GM18520 (cell line): ENCODE measurements at regions not wholly inside any gene's neighbourhood (a gene's known extent, or its start where the extent isn't known, plus 50 kb on each side); places are given as distances from the start of the nearest gene placed in this dataset.

Experiments used
- ATAC-seq: cut with Tn5 transposase; IDR thresholded peaks from one replicate; pipeline ENCODE4 v1.9.1; 2021; ENCODE audit not compliant: unreplicated experiment

DNA sequence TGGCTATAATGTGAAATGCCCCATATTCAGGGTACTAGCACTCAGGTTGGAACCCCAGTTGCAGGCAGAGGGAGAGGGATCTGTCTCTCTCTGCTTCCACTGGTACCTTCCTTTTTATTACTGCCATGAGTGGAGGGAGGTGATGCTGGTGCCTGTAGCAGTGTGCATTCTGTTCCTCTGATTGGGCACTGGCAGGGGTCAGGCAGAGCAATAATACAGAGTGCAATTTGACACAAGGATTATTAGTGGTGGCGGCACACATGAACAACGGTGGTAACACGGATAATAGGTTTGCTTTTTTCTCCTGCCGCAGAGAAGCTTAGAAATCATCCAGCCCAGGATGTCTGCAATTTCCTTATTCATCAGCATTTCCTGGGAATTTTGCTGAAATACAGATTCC is 525.7 kb downstream of the SLC4A3 start:
- no peak for ATAC-seq

DNA sequence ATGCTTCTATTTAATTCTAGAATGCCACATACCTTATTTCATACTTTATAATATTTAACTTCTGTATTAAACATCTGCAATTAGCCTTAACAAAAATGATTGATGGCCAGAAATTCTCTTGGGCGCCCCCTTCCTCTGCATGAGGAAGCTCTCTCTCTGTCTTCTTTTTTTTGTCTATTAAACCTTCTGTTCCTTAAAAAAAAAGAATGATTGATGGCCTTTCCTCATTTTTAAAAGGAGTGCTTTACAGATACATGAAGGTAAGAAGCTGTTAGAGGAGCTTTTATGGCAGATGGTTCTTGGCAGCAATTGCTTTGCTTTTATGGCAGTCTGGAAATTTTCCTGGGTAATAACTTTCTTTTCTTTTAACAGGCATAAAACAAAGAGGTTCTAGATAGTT is 526.9 kb downstream of the SLC4A3 start:
- no peak for ATAC-seq

DNA sequence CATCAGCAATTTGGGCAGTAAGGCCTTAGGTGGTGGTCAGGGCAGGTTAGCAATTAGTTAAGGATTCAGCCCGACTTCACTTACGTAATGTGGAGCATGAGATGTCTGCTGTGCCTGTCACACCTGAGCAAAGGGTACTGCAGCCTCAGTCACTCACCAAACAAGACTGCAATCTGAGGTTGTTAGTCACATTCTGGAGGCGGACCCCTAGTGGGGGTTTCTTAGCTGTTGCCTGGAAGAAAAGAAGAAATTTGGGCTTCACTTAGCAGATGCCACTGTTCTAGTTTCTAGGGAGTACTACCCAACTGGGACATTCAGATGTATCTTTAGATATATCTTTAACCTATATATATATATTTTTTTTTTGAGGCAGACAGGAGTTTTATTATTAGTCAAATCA is 529.9 kb downstream of the SLC4A3 start:
- ATAC-seq = no peak

DNA sequence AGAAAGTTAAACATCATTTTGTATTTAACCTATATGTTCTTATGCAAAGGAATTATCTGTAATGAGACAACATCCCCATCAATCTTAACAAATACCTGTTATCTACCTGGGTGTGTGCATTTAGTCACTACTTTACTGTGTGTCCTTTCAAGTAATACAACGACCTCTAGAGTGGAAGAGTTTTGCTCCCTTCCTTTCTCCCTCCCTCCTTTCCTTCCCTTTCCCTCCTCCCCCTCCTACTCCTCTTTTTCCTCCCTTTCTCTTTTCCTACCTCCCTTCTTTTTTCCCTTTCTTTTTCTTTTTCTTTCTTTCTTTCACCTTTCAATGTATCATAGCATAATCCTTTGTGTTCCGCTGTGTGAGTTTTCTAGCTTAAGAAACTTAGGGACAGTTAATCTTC is 532.3 kb downstream of the SLC4A3 start:
- ATAC-seq = no peak

DNA sequence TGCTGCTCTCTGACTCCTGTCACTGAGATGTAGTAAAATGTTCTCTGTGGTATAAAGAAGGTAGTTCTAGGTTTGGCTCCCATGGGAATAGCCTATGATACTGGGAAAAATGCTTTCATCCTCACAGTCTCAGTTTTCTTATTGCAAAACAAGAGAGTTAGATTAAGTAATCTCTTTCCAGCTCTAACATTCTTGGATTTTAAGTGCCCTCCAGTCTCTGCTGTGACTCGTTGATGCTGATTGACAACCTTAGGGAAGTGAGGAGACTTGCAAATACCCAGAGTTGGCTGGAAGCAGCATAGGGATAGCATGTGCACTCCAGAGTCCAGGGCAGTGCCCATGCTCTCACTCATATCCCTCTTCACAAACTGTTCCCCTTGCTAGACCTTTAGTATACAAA is 534.9 kb downstream of the SLC4A3 start:
- ATAC-seq = no peak

DNA sequence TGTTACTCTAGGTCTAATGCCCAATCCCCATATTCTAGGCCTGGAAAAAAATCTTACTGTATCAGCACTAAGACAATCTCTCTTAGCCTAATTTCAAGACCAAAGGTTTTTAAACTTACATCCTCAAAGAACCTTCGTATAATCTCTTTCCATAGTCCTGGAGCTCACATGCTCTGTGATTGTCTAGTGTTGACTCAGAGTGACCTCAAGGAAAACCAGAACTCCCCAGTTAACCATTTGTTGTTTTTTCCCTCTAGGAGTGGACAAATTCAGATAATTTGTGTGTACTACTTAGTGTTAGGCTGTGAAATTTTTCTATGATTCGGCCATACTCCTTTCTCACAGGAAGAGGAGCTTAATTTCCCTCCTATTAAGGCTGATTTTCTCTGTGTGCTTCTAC is 536.1 kb downstream of the SLC4A3 start:
- no peak for ATAC-seq

DNA sequence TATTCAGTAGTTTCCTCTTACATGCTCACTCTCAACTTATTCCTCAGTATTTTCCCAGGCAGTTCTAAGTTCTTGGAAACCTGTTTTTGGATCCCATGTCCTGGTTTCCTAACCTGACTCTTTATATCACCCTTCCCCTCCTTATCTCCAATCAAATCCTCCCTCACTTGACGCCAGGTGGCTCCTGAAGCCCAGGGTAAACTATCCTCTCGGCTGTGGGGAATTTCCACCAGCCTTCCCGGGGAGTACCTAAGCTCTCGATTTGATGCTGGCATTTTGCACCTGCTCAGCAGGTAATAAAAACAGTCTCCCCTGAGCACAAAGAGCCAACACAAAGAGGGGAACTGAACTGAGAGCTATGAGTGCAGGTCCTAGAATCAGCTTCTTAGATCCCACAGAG is 538.0 kb downstream of the SLC4A3 start:
- no peak for ATAC-seq

DNA sequence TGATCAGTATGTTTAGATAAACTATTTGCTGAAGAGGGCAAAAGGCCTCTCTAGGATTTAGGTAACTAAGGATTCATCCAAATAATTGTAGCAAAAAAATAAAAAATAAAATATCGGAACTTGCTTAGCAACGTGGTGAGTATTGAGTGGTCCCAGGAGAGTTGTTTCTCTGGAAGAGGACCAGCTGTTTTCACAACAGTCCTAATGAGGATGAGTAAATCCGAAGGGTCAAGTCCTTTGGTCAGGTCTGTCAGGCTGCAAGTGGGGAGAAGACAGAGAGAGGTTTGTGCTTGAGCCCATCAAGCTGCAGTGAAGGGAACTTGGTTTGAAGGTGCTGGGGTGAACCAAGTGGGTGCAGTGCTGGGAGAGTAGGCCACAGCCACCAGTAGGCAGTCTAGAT is 539.2 kb downstream of the SLC4A3 start:
- ATAC-seq = no peak

DNA sequence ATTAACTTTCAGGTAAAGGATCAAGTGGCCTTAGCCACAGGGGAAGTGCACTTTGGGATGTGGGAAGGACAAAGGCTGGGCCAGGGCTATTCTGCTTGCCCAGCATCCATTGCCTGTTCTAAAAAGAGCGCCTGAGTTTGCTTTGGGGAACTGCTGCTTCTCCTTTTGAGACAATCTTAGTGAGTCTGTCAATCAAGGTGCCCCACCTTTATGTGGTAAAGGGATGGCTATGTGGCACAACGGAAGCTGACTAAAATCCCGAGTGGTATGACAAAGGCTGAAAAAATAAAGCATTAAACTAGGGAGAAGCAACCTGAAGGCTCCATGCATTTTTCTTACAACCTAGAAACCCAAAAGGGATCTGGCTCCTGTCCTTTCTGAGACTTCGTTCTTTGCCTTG is 540.5 kb downstream of the SLC4A3 start:
- no peak for ATAC-seq

DNA sequence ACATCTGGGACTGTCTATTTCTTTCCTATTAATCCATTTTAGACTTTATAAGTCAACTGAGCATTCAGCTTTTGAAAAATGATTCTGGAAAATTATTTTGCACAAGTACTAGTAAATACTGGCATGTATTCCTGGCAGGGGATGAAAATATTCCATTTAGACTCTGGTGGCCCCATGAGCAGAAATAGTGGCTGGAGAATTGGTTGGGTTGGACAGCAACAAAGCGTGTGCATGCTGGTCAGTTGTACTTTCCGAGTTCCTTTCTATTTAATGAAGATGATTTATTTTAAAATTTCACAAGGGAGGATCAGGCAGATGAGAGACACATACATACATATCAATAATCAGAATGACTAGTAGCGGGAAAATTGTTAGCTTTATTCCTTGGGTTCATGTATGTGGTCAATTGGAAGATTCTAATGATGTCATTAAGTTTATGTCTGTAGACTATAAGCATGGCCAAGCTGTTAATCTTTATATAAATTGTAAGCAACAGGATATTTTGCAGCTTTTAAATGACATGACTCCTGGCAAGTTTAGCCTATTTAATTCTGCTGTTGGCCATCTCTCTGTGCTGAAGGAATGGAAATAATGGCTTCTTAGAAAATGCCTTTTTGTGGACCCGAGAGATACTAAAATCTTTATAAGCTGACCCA is 541.6 kb downstream of the SLC4A3 start:
- ATAC-seq = no peak

DNA sequence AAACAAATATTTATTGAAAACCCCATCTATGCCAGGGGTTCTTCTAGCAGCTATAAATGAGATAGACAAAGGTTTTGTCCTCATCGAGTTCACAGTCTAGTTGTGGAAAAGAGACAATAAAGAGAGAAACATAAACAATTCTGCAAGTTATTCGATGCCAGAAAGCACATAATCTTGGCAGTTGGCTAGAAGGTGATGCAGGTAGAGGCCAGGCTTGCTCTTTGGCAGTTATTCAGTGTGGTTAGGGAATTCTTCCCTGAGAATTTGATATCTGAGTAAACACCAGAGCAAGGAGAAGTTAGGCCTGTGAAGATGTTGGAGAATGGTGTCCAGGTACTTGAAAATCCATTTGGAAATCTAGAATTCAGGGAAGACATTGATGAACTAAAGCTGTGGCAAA is 547.4 kb downstream of the SLC4A3 start:
- ATAC-seq = no peak

DNA sequence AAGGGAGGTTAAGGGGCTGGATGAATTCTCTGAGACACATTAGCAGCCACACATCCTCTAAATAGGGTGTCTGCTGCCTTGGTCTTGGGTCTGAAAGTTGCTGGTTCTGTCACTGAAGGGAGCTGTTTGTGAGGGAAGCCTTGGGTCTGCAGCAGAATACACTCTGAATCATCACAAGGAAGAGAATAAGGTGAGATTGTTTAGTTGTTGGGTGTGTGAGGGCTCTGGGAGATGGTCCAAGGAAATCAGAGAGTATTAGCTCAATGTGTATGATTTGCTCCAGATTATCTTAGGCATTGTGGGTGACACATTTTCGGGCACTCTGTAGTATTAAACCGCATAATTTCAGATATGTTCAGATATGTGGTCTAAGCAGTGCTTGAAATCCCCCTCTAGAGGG is 548.5 kb downstream of the SLC4A3 start:
- ATAC-seq = no peak

DNA sequence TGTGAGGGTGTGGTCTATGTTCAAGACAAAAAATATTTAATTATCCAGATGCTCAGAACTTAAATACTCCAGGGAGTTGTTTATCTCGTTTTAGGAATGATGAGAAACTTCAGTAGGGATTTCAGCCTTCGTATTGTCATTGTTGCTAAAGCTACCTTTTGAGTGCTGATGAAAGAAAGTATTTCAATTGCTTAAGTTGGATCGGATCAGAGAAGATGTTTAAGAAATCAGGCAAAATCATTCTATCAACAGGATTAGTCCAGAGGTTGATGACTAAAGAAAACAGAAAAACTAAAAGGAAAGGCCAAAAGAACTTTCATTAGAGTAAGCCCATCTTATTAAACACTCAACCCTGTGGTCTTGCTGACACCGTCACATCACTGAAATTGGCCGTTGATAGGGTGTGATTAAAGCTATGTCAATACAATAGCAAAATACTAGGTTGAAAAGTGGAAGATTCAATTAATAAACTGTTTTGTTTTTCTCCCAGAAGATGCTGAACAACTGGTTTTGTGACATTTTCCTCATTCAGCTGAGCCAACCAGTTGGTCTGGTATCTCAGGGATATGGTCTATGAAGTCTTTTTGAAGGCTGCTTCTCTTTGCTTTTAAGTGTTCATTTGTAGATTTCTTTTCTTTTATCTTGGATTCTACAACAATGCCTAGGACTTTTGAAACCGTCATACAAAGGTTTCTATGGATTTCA is 551.7 kb downstream of the SLC4A3 start:
- ATAC-seq = no peak

DNA sequence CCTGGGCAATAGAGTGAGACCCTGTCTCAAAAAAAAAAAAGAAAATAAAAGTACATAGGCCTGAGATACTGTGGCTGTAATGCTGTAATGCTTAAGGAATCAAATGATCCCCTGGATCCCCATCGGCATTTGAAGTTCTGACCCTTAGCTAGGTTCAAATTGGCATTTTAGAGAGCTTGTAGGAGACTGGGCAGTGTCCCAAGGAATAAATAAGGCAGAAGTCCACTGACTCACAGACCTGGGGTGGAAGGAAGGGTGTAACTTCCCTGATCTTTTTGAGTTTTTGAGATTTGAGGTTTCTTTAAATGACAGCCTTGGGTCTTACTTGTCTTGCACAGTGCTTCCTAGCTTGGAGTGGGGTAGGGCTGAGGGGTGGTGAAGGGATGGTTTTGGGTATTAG is 553.7 kb downstream of the SLC4A3 start:
- ATAC-seq = no peak

DNA sequence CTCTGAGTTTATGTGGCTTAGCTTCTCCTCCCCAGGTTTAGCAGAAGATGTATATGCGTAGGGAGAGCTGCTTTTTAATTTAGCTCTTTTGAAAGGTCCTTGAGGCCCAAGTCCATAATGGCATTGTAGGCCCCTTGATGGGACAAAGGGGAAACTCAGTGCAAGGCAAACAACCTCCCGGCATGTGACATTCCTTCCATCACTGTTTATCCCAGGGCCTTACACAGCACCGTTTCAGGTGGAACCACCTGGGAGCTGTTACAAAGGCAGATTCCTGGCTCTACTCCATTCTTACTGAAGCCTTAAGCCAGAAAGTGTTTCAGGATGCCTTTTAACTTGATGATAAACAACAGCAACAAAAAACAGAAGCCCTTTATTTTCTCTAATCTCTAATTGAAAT is 555.4 kb downstream of the SLC4A3 start:
- ATAC-seq = no peak

DNA sequence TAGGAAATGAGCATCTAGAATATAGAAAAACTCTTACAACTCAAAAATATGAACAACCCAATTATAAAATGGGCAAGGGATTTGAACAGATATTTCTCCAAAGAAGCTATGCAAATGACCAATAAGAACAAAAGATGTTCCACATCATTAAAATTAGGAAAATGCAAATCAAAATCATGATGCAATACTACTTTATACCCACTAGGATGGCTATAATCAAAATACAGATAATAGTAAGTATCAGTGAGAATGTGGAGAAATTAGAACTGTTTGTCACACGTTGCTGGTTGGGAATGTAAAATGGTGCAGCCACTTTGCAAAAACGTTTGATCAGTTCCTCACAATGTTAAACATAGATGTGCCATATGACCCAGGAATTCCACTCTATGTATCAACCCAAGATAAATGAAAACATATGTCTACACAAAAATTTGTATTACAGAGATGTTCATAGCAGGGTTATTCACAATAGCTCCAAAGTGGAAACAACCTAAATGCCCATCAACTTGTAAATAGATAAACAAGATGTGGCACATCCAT is 558.4 kb downstream of the SLC4A3 start:
- ATAC-seq = no peak

DNA sequence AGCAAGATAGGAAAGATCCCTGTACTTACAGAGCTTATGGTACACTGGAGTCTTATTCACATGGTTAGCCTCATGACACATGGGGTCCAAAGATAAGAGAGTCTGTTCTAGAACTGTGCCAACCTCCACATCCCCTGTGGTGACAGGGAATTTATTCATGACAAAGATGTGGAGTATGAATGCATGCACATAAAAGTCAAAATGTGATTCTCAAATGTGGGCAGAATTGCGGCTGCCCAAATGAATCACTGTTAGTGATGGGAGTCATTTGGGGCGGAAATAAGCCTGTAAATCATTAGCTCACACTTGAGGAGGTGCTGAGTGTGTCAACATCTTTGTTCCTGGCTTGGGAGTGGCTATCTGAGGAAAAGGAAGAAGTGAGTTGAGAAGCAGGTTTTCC is 560.6 kb downstream of the SLC4A3 start:
- no peak for ATAC-seq

DNA sequence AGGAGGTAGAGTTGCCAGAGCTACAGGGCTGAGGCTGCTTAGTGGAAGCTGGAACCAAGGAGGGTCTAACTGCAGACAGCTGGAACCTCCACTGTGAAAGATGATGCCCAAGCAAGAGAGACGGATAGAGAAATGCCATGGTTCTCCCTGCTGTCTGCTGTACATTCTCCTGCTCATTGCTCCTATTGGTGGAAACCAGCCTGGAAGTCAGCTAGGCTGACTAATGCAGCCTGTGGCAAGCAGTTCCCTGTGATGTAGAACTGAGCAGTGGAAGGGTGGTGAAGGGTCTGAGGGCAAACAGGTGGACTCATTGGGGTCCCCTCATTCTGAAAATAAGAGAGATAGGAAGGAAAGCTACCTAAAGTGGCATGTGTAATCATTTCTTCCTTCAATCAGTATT is 563.6 kb downstream of the SLC4A3 start:
- ATAC-seq = no peak

DNA sequence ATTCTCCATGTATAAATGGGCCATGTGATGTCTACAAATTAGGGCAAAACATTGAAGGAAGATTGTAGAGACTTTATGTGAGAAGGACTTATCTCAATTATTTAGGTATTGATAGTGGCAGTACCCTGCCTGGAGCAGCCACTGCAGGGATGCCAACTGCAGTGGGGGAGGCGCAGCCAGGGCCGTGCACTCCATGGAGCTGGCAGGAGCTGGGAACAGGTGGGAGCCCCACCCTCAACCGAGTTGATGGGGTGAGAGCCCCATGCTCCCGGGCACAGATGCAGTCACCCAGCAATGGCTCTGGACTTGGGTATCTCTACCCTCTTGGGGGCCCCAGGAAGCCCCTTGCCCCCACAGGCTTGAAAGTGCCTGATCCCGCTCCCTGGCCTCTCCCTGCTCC is 564.3 kb downstream of the SLC4A3 start:
- no peak for ATAC-seq

DNA sequence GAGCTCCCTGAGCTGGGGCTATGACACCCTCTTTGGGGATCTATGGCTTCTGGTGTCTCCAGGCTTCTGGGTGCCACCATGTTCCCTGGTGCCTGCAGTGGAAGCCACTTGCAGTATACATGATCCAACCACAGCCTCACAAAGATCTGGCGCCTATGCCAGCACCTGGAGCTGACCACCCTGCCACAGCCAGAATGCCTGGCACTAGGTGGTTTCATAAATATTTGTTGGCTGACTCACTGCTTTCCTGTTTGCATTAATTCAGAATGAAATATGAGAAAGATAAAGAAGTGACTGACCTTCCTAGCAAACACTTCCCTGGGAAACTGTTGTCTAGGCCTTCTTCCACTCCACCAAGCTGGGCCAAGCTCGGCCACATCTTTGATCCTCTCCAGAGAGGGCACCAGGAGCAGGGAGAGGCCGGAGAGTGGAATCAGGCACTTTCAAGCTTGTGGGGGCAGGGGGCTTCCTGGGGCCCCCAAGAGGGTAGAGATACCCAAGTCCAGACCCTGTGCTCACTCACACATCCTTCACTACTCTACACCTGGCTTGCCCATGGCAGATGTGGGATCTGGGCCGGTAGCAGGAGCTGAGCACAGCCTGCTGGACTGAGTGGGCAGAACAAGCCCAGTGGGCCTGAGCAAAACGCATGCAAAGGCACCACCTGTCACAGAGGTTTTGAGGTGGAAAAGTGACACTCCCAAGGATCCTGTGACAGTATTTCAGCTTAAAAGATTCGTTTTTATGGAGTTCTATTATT is 565.7 kb downstream of the SLC4A3 start:
- no peak for ATAC-seq

DNA sequence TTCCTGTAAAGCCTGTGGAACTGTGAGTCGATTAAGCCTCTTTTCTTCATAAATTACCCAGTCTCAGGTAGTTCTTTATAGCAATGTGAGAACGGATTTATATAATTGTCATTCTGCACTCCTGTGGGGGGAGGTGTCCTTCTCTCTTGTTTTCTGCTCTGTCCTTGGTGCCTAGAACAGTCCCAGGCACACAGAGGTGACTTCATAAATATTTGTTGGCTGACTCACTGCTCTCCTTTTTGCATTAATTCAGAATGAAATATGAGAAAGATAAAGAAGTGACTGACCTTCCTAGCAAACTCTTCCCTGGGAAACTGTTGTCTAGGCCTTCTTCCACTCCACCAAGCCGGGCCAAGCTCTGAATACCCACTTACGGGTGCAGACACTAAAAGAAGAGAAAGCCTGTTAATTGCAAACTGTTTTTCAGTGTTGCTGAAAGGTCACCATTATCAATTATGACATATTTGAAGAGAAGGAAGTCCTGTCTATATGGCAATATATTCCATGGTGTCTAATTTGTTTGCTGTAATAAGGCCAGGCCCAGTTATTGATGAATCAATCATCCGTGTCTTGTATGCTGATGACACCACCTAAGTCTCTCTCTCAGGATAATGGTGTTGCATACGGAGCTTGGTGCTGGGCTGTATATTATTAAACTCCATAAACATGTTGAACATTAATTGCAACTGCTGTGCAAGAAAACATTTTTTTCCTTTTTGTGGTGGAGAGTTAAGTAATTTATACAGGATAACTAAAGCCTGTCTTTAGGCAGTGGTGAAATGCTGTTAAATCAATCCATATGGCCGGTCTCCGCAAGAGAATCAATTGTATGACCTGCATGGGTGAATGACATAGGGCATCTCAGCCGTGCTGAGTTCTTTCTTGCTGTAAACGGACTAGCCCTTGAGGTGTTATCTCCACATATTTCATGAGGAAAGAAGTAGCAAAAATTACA is 567.5 kb downstream of the SLC4A3 start:
- ATAC-seq = no peak
